ENCODE measurements at regions not wholly inside any gene's neighbourhood (a gene's known extent, or its start where the extent isn't known, plus 50 kb on each side); places are given as distances from the start of the nearest gene placed in this dataset.

DNA sequence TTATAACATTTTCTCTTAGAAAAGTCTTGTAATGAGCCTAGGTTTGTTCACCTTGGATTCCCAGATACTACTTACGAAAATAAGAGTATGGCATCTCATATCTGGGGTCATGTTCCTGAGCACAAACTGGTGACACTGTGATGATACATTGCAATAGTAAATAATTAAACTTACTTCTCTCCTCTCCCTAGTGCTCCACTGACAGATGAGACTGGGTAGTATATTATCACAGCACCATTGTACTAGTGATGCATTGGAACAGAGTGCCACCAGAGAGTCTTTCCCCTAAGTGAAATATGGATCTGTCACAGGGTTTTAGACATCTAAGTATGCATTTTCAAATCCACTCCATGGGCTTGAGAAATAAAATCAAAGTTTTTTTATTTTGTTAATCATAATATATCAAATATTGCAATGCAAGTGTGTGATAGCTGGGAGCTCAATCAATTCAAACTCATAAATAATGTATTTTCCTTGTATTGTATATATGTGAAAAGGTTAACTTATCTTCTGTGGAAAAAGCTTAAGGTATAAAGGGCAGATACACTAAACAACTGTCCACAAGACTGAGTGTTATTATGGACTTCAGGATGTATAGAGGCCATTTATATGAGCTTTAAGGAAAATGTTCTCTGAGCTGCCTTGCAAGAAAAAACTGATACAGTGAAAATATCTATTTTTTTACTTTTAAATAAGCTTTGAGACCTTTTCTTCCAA lies 275.5 kb downstream of the ZWINT start:
- Histone ChIP-seq H3K4me1 (ENCODE audit: control insufficient read depth, low read length) (no peaks in the 10 kb centered on the region), H4K20me1 (ENCODE audit: control insufficient read depth, insufficient read depth, low read depth, low read length) (no peaks in the 10 kb centered on the region), H3K36me3 (ENCODE audit: control insufficient read depth, low read length) (no peaks in the 10 kb centered on the region), H3F3A (ENCODE audit: control insufficient read depth, insufficient read depth) (no peaks in the 10 kb centered on the region), H3K27me3 (ENCODE audit: control insufficient read depth, low read length) (no peaks in the 10 kb centered on the region), H3K79me2 (ENCODE audit: control insufficient read depth, low read length) (no peaks in the 10 kb centered on the region), H3K27ac (ENCODE audit: low read depth, low read length) (no peak overlapping the region), H3K4me3 (ENCODE audit: low read length) (no peak overlapping the region), H3K4me2 (ENCODE audit: low read length) (no peak overlapping the region), H3K9me3 (ENCODE audit: control insufficient read depth, insufficient read depth, low read length) (no peaks in the 10 kb centered on the region; the same call in 1 of the 2 replicates), H3K9me2 (replicated peaks; ENCODE audit: control insufficient read depth, low read length) (no peaks in the 10 kb centered on the region)
- no peak for TF ChIP-seq EZH2phosphoT487 (IDR thresholded peaks at IDR 0.05; ENCODE audit: borderline replicate concordance, low read length)
- TF ChIP-seq, protein P1, sequence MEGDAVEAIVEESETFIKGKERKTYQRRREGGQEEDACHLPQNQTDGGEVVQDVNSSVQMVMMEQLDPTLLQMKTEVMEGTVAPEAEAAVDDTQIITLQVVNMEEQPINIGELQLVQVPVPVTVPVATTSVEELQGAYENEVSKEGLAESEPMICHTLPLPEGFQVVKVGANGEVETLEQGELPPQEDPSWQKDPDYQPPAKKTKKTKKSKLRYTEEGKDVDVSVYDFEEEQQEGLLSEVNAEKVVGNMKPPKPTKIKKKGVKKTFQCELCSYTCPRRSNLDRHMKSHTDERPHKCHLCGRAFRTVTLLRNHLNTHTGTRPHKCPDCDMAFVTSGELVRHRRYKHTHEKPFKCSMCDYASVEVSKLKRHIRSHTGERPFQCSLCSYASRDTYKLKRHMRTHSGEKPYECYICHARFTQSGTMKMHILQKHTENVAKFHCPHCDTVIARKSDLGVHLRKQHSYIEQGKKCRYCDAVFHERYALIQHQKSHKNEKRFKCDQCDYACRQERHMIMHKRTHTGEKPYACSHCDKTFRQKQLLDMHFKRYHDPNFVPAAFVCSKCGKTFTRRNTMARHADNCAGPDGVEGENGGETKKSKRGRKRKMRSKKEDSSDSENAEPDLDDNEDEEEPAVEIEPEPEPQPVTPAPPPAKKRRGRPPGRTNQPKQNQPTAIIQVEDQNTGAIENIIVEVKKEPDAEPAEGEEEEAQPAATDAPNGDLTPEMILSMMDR (IDR thresholded peaks at IDR 0.05; ENCODE audit: low read depth, low read length, poor library complexity, severe bottlenecking): no peak

DNA sequence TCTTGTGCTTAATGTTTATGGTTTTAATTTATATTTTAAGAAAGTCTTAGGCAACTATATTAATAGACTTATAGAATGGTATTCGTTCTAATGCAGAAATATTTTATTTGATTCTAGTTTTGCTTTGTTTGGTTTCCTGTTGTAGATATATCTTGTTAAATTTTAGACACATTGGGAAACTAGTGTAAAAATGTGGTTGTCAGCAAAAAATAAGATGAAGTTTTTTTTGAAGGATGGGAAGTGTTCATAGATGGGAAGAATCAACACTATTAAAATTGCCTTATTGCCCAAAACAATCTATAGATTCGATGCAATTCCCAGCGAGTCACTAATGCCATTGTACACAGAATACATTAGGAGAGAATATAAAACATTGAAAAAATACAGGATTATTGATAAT lies 278.9 kb downstream of the ZWINT start:
- Histone ChIP-seq H4K20me1 (ENCODE audit: control insufficient read depth, insufficient read depth, low read depth, low read length) (no peaks in the 10 kb centered on the region), H3K9me2 (replicated peaks; ENCODE audit: control insufficient read depth, low read length) (no peaks in the 10 kb centered on the region), H3K79me2 (ENCODE audit: control insufficient read depth, low read length) (no peaks in the 10 kb centered on the region), H3K9me3 (ENCODE audit: control insufficient read depth, insufficient read depth, low read length) (no peaks in the 10 kb centered on the region; the same call in 1 of the 2 replicates), H3K4me2 (ENCODE audit: low read length) (no peak overlapping the region), H3K36me3 (ENCODE audit: control insufficient read depth, low read length) (no peaks in the 10 kb centered on the region), H3K4me1 (ENCODE audit: control insufficient read depth, low read length) (no peaks in the 10 kb centered on the region), H3K27ac (ENCODE audit: low read depth, low read length) (no peak overlapping the region), H3K27me3 (ENCODE audit: control insufficient read depth, low read length) (no peaks in the 10 kb centered on the region), H3F3A (ENCODE audit: control insufficient read depth, insufficient read depth) (no peaks in the 10 kb centered on the region), H3K4me3 (ENCODE audit: low read length) (no peak overlapping the region)
- TF ChIP-seq, protein P1 (IDR thresholded peaks at IDR 0.05; ENCODE audit: low read depth, low read length, poor library complexity, severe bottlenecking): no peak
- TF ChIP-seq EZH2phosphoT487 (IDR thresholded peaks at IDR 0.05; ENCODE audit: borderline replicate concordance, low read length): no peak

DNA sequence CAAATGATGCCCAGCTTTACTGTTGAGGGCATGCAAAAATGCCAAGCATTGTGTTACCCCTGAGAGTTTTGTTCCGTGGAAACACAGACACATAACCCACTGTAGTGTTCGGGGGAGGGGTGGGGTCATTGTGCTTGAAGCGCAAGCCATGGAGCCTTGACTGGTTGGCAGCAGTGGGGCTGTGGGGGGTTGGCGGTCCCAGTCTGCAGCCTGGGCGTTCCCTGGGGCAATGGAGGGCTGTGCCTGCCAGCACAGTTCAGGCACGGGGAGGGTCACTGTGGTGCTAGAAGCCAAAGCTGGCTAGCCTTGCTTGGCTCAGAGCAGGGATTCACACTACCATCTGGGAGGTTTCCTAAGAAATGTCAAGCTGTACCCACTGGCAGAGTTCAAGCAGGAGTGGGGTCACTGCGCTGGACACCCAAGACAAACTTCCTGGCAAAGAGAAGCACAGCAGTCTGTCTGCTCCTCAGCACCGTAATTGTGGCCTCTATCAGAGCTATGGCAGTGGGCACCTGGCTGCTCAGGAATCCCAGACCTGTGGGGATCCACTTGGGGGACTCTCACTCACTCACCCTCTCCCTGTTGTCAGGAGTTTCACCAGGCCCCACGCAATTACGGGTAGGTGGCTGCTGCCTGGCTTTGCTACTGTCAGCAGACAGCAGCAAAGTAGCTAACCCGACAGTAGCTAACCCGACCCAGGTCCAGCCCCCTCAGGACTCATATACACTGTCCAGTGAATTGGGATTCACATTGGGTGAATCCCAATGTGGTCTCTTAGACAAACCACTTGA lies 292.4 kb downstream of the ZWINT start:
- Histone ChIP-seq H3K9me2 (replicated peaks; ENCODE audit: control insufficient read depth, low read length) (no peaks in the 10 kb centered on the region), H3K27ac (ENCODE audit: low read depth, low read length) (no peak overlapping the region), H3K4me2 (ENCODE audit: low read length) (no peak overlapping the region), H3K9me3 (ENCODE audit: control insufficient read depth, insufficient read depth, low read length) (no peaks in the 10 kb centered on the region; the same call in 1 of the 2 replicates), H4K20me1 (ENCODE audit: control insufficient read depth, insufficient read depth, low read depth, low read length) (no peaks in the 10 kb centered on the region), H3K4me1 (ENCODE audit: control insufficient read depth, low read length) (no peaks in the 10 kb centered on the region), H3F3A (ENCODE audit: control insufficient read depth, insufficient read depth) (no peaks in the 10 kb centered on the region), H3K27me3 (ENCODE audit: control insufficient read depth, low read length) (no peaks in the 10 kb centered on the region), H3K36me3 (ENCODE audit: control insufficient read depth, low read length) (no peaks in the 10 kb centered on the region), H3K79me2 (ENCODE audit: control insufficient read depth, low read length) (no peaks in the 10 kb centered on the region), H3K4me3 (ENCODE audit: low read length) (no peak overlapping the region)
- TF ChIP-seq, protein P1 (IDR thresholded peaks at IDR 0.05; ENCODE audit: low read depth, low read length, poor library complexity, severe bottlenecking): no peak
- no peak for TF ChIP-seq EZH2phosphoT487 (IDR thresholded peaks at IDR 0.05; ENCODE audit: borderline replicate concordance, low read length)

Measured in DOHH2 (cell line).